CD4-positive, CD25-positive, alpha-beta regulatory T cell (primary cell): ENCODE measurements at regions not wholly inside any gene's neighbourhood (a gene's known extent, or its start where the extent isn't known, plus 50 kb on each side); places are given as distances from the start of the nearest gene placed in this dataset.
"Not testable (repeated sequence)": the region's sequence is repeated elsewhere in the genome, so short reads cannot be mapped to it uniquely, and the experiment has no call there.

Experiments used
- ATAC-seq, 2 donors: fragments of 150-1000 bp; cut with Tn5 transposase; one replicate each; pipeline ENCODE4 v1.10.0; 2021; ENCODE audit warnings: low read depth in 2 of 2, moderate number of reproducible peaks in 2 of 2, moderate library complexity in 1 of 2
- DNase-seq, 3 donors: peaks; one replicate each; pipeline versions ENCODE4 v3.0.0 to v3.0.0-alpha.2; 2012 to 2022; ENCODE audit warnings: mixed read lengths in 1 of 3
- H3K27ac ChIP-seq: one replicate; pipeline ENCODE4 v1.7.0; 2013; ENCODE audit warnings: mild to moderate bottlenecking, low read length; ENCODE audit not compliant: insufficient read depth, poor library complexity, severe bottlenecking
- H3K27me3 ChIP-seq: one replicate; pipeline ENCODE4 v1.7.0; 2013; ENCODE audit warnings: low read length; ENCODE audit not compliant: control insufficient read depth, insufficient read depth
- H3K36me3 ChIP-seq: one replicate; pipeline ENCODE4 v1.7.0; 2013; ENCODE audit warnings: mild to moderate bottlenecking, low read length, moderate library complexity; ENCODE audit not compliant: control insufficient read depth, insufficient read depth
- H3K4me1 ChIP-seq: 2 replicates; pipeline ENCODE4 v1.7.0; 2013; ENCODE audit warnings: mild to moderate bottlenecking, low read length; ENCODE audit not compliant: insufficient read depth, control insufficient read depth, poor library complexity, severe bottlenecking
- H3K4me3 ChIP-seq: one replicate; pipeline ENCODE4 v1.7.0; 2013; ENCODE audit warnings: low read depth, mild to moderate bottlenecking, low read length, moderate library complexity
- H3K9me3 ChIP-seq, 2 experiments: 1 replicate in 1 of 2; 2 replicates in 1 of 2; pipeline ENCODE4 v1.7.0; 2013; ENCODE audit warnings: low read length in 2 of 2, mild to moderate bottlenecking in 1 of 2, moderate library complexity in 1 of 2; ENCODE audit not compliant: control insufficient read depth in 2 of 2
- H3K27ac Mint-ChIP-seq, 3 donors: one replicate each; pipeline ENCODE4 v1.8.0; 2020 to 2022; ENCODE audit warnings: mild to moderate bottlenecking in 3 of 3, mixed read lengths in 3 of 3, moderate library complexity in 2 of 3
- H3K27me3 Mint-ChIP-seq: one replicate; pipeline ENCODE4 v1.8.0; 2022; ENCODE audit warnings: mild to moderate bottlenecking, mixed read lengths
- H3K36me3 Mint-ChIP-seq: one replicate; pipeline ENCODE4 v1.8.0; 2020; ENCODE audit warnings: mixed read lengths
- H3K4me1 Mint-ChIP-seq, 4 donors: one replicate each; pipeline ENCODE4 v1.8.0; 2020 to 2022; ENCODE audit warnings: mixed read lengths in 4 of 4, mild to moderate bottlenecking in 1 of 4
- H3K4me3 Mint-ChIP-seq, 4 donors: one replicate each; pipeline ENCODE4 v1.8.0; 2020 to 2022; ENCODE audit warnings: mild to moderate bottlenecking in 4 of 4, mixed read lengths in 4 of 4, moderate library complexity in 3 of 4
- H3K9me3 Mint-ChIP-seq, 7 donors: one replicate each; pipeline ENCODE4 v1.8.0; 2020 to 2022; ENCODE audit warnings: mixed read lengths in 7 of 7, mild to moderate bottlenecking in 3 of 7, moderate library complexity in 2 of 7

DNA sequence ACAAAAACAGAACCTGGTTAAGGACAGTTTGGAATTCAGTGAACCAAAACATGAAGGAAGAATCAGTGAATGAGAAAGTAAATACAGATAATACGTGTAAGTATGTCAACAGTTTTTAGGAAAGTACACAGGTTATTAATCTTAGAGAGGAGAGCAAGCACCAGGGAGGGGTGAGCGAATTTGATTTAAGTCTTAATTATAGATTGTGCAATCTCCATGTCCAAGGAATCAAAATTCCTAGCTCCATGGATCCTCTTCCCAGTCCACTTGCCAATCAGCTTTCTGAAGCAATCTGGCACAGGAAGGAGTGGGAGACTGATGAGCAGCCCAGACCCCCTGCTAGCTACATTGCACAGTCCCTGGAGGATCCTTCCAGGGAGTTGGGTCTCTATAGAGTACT lies 346.4 kb downstream of the SETD4 start:
- Mint-ChIP-seq H3K27ac (no peak overlapping the region), H3K36me3 (no peaks in the 10 kb centered on the region), H3K4me3 (no peak overlapping the region), H3K4me1 (no peaks in the 10 kb centered on the region), H3K27me3 (peaks cover 14% of the 10 kb centered on the region), H3K9me3 (peaks cover 0 to 3% (median 0%) of the 10 kb centered on the region in 7 donors)
- DNase-seq (no peak), ATAC-seq (no peak)
- Histone ChIP-seq H3K4me1 (no peaks in the 10 kb centered on the region), H3K36me3 (no peaks in the 10 kb centered on the region), H3K27ac (no peak overlapping the region), H3K9me3 (no peaks in the 10 kb centered on the region), H3K27me3 (peaks cover 3% of the 10 kb centered on the region), H3K4me3 (no peak overlapping the region)

GRCh38 chr21:35711661-35712060 lies 348.7 kb downstream of the SETD4 start:
- H3K4me3 ChIP-seq = no peak overlapping the region
- Mint-ChIP-seq H3K4me1 (no peaks in the 10 kb centered on the region), H3K27me3 (peaks cover 8% of the 10 kb centered on the region), H3K36me3 (no peaks in the 10 kb centered on the region), H3K4me3 (no peak overlapping the region), H3K27ac (no peak overlapping the region), H3K9me3 (peaks cover 0 to 3% (median 0%) of the 10 kb centered on the region in 7 donors)
- DNase-seq (no peak), ATAC-seq (no peak)
- no peaks in the 10 kb centered on the region for H3K9me3 ChIP-seq
- H3K36me3 ChIP-seq = no peaks in the 10 kb centered on the region
- no peak overlapping the region for H3K27ac ChIP-seq
- H3K27me3 ChIP-seq = peaks cover 3% of the 10 kb centered on the region
- no peaks in the 10 kb centered on the region for H3K4me1 ChIP-seq

DNA sequence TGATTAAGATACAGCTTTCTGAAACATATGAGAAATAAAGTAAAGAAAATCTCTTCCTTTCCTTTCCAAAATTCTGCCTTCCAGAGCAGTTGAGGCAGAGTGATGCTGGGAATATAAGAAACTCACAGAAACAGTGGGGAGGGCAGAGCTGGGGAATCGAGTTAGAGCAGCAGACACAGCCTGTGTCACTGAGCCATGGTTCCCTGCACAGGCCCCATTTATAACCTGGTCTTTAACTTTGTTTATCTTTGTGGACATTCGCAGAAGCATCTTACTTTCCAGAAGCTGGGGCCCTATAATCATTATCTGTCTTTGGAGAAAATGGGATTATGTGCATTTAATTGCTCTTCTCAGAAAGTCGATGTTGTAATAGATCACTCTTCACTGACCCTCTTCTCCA lies 349.1 kb downstream of the SETD4 start:
- Histone ChIP-seq H3K9me3 (no peaks in the 10 kb centered on the region), H3K4me1 (no peaks in the 10 kb centered on the region), H3K27ac (no peak overlapping the region), H3K36me3 (no peaks in the 10 kb centered on the region), H3K4me3 (no peak overlapping the region), H3K27me3 (peaks cover 3% of the 10 kb centered on the region)
- no peak overlapping the region for H3K4me3 Mint-ChIP-seq
- H3K9me3 Mint-ChIP-seq = peaks cover 0 to 3% (median 0%) of the 10 kb centered on the region in 7 donors
- H3K36me3 Mint-ChIP-seq = no peaks in the 10 kb centered on the region
- peaks cover 12% of the 10 kb centered on the region for H3K27me3 Mint-ChIP-seq
- no peak for ATAC-seq
- no peak for DNase-seq
- H3K4me1 Mint-ChIP-seq = no peaks in the 10 kb centered on the region
- H3K27ac Mint-ChIP-seq = no peak overlapping the region

- not testable (repeated sequence) for H3K27me3 ChIP-seq, ATAC-seq, H3K4me3 Mint-ChIP-seq, H3K4me1 ChIP-seq, H3K27ac ChIP-seq, H3K4me3 ChIP-seq, H3K36me3 Mint-ChIP-seq, H3K9me3 Mint-ChIP-seq, H3K36me3 ChIP-seq, H3K4me1 Mint-ChIP-seq, DNase-seq, H3K27ac Mint-ChIP-seq, H3K9me3 ChIP-seq
- peaks cover 15% of the 10 kb centered on the region for H3K27me3 Mint-ChIP-seq
Observed at GRCh38 chr21:35709990-35710389, 350.3 kb downstream of the SETD4 start.

- Mint-ChIP-seq H3K27ac (no peak overlapping the region), H3K27me3 (peaks cover 11% of the 10 kb centered on the region), H3K36me3 (no peaks in the 10 kb centered on the region), H3K9me3 (no peaks in the 10 kb centered on the region), H3K4me3 (no peak overlapping the region), H3K4me1 (no peaks in the 10 kb centered on the region)
- Histone ChIP-seq H3K4me1 (no peaks in the 10 kb centered on the region), H3K27me3 (peaks cover 2% of the 10 kb centered on the region), H3K4me3 (no peak overlapping the region), H3K27ac (no peak overlapping the region), H3K9me3 (no peaks in the 10 kb centered on the region), H3K36me3 (no peaks in the 10 kb centered on the region)
- ATAC-seq = no peak
- DNase-seq = no peak
Observed at GRCh38 chr21:35705888-35706287, 354.4 kb downstream of the SETD4 start.

DNA sequence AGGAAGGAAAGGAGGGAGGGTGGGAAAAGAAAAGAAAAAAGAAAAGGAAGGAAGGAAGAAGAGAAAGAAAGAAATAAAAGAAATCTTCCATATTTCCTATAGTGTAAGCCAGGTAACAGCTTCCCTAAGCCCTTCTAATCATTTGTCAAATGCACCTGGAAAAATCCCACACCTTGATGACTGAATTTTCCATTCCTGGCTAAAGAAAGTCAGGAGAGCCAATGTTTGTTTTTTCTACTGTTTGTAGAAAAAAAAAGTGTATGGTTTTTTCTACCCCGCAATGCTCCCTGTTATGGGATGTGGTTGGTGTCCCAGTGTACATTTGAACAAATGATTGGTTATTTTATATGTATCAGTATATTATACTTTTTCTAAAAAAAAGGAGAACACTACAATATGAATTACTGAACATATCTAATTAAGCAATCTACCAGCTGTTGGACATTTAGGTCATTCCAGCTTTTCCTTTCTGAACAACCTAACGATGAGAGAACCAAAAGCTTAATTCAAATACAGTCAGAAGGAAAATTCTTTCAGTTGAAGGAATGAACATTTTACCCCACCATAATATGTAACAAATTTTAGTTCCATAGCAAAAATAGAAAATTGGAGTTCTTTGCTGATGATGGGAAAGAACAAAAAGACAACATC lies 355.0 kb downstream of the SETD4 start:
- no peaks in the 10 kb centered on the region for H3K4me1 Mint-ChIP-seq
- H3K9me3 ChIP-seq = no peaks in the 10 kb centered on the region
- H3K27me3 ChIP-seq = peaks cover 2% of the 10 kb centered on the region
- no peaks in the 10 kb centered on the region for H3K36me3 ChIP-seq
- ATAC-seq (no peak), DNase-seq (no peak)
- no peak overlapping the region for H3K4me3 Mint-ChIP-seq
- H3K27ac Mint-ChIP-seq = no peak overlapping the region
- no peaks in the 10 kb centered on the region for H3K9me3 Mint-ChIP-seq
- no peak overlapping the region for H3K27ac ChIP-seq
- no peaks in the 10 kb centered on the region for H3K36me3 Mint-ChIP-seq
- H3K4me1 ChIP-seq = no peaks in the 10 kb centered on the region
- no peak overlapping the region for H3K4me3 ChIP-seq
- peaks cover 11% of the 10 kb centered on the region for H3K27me3 Mint-ChIP-seq

DNA sequence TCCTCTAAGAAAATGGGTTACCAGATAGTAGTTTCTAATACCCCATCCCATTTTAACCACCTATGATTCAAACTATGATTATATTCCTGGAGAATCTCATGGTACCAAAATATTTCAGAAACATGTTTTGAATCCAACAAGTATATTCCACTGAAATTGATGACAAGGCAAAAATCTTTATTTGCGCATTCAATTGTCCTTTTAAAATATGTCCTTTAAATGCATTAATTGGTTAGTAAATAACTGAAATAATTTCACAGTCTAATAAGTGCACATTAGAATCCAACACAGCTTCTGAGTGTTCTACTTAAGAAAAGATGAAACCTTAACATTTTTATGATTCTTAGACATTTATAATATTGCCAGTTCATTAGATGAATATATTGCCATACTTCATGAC lies 356.6 kb downstream of the SETD4 start:
- H3K27ac ChIP-seq = no peak overlapping the region
- ATAC-seq (no peak), DNase-seq (no peak)
- H3K4me3 ChIP-seq = no peak overlapping the region
- no peaks in the 10 kb centered on the region for H3K36me3 ChIP-seq
- Mint-ChIP-seq H3K36me3 (peaks cover 3% of the 10 kb centered on the region), H3K27ac (no peak overlapping the region), H3K4me3 (no peak overlapping the region), H3K4me1 (no peaks in the 10 kb centered on the region), H3K9me3 (no peaks in the 10 kb centered on the region), H3K27me3 (peaks cover 11% of the 10 kb centered on the region)
- H3K4me1 ChIP-seq = no peaks in the 10 kb centered on the region
- no peaks in the 10 kb centered on the region for H3K9me3 ChIP-seq
- H3K27me3 ChIP-seq = peaks cover 2% of the 10 kb centered on the region

DNA sequence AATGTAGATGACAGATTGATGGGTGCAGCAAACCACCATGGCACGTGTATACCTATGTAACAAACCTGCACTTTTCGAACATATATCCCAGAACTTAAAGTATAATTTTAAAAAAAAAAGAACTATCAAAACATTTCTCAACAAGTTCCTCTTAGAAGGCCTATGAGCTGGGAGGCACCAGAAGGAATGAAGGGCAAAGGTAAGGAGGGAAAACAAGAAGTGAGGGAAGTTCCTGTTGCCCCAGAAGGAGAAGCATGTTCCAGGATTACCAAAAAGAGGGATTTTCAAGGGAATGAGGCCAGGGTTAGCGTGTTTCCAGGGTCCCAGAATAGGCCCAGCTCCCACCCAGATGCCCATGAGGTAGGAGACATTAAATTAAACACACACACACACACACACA lies 361.0 kb downstream of the SETD4 start:
- Mint-ChIP-seq H3K9me3 (no peaks in the 10 kb centered on the region), H3K4me3 (no peak overlapping the region), H3K4me1 (no peaks in the 10 kb centered on the region), H3K27ac (no peak overlapping the region), H3K27me3 (no peaks in the 10 kb centered on the region), H3K36me3 (peaks cover 3% of the 10 kb centered on the region)
- DNase-seq (no peak), ATAC-seq (no peak)
- Histone ChIP-seq H3K27me3 (peaks cover 2% of the 10 kb centered on the region), H3K4me3 (no peak overlapping the region), H3K4me1 (no peaks in the 10 kb centered on the region), H3K36me3 (no peaks in the 10 kb centered on the region), H3K27ac (no peak overlapping the region), H3K9me3 (no peaks in the 10 kb centered on the region)
